GM12875 (cell line): ENCODE measurements at regions not wholly inside any gene's neighbourhood (a gene's known extent, or its start where the extent isn't known, plus 50 kb on each side); places are given as distances from the start of the nearest gene placed in this dataset.

ENCODE experiments used
- H3K4me3 ChIP-seq: one replicate; pipeline ENCODE4 v1.5.1; 2011; ENCODE audit warnings: low read depth, low read length, control low read depth
- TF ChIP-seq, protein P1 (sequence below): IDR thresholded peaks from 2 replicates; pipeline ENCODE4 v1.5.1; 2011; ENCODE audit warnings: low read depth, mild to moderate bottlenecking, control low read depth, inconsistent platforms, low read length, moderate library complexity, borderline replicate concordance; ENCODE audit not compliant: insufficient read depth

DNA sequence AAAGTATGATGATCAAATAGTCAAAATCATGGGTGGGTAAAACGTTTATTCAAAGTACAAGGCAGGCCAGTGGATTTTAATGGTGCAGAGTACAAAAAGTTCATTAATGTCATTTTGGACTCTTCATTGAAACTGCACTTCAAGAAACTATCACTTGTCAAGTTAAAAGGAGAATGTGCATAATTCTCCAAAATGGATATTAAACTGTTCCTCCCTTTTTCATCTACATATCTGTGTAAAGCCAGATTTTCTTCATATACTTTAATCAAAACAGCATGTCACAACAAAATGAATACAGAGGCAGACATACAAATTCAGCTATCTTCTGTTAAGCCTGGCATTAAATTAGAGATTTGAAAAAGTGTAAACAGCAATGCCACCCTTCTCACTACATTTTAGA lies 401.6 kb downstream of the NR2F1-AS1 start:
- H3K4me3 ChIP-seq: no peak overlapping the region
- TF ChIP-seq, protein P1, sequence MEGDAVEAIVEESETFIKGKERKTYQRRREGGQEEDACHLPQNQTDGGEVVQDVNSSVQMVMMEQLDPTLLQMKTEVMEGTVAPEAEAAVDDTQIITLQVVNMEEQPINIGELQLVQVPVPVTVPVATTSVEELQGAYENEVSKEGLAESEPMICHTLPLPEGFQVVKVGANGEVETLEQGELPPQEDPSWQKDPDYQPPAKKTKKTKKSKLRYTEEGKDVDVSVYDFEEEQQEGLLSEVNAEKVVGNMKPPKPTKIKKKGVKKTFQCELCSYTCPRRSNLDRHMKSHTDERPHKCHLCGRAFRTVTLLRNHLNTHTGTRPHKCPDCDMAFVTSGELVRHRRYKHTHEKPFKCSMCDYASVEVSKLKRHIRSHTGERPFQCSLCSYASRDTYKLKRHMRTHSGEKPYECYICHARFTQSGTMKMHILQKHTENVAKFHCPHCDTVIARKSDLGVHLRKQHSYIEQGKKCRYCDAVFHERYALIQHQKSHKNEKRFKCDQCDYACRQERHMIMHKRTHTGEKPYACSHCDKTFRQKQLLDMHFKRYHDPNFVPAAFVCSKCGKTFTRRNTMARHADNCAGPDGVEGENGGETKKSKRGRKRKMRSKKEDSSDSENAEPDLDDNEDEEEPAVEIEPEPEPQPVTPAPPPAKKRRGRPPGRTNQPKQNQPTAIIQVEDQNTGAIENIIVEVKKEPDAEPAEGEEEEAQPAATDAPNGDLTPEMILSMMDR: no peak

DNA sequence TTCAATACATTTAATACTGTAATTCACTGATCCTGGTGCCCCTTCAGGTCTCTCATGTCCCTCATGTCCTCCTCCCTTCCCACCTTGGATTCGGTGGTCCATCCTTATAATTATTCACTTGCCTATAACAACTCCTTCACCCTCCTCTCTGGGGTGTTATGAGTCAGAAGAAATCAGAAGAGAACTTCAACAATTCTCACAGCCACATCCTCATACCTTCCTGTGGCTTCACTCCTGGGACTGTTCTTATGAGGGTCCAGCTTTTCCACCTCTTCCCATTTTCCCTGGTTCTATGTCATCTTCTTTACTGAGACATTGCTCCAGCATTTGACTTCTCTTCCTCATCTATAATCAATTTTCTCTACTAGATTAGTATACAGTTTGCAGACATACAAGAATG lies 406.1 kb downstream of the NR2F1-AS1 start:
- TF ChIP-seq, protein P1: no peak

DNA sequence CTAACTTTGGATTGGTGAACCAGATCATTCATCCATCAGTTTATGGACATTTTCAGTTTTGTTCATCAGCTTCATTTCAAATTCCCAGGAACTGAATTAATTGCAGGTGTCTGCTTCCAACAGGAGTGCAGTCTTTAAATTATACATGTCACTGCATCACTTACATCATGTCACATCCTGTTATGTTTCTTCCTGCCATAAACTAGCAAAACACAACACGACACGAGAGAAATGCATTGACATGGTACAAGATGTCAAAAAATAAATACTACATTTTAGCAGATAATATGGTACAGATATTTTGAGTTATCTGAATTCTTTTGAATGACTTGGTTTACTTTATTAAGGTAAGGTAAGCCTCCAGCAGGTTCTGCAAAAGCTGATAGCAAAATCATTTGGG lies 415.5 kb downstream of the NR2F1-AS1 start:
- TF ChIP-seq, protein P1: no peak
- no peak overlapping the region for H3K4me3 ChIP-seq

More for the DNA sequence above, 406.1 kb downstream of the NR2F1-AS1 start:
- no peak overlapping the region for H3K4me3 ChIP-seq

DNA sequence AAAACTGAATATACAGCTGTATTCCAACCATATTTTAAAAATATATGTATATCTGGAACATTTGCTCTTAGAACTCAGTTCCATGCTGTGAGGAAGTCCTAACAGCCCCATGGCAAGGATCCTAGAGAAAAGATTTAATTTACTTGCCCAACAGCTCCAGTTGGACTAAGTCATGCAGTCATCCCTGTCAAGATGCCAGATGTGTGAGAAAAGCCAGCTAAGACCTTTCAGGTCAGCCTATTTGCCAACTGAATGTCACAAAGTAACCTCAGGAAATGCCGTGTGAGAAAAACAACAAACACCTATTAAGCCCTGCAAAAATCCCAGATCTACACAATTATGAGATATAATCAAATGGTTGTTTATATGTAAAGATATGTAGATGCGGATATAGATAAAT lies 416.3 kb downstream of the NR2F1-AS1 start:
- TF ChIP-seq, protein P1: no peak
- H3K4me3 ChIP-seq: no peak overlapping the region

DNA sequence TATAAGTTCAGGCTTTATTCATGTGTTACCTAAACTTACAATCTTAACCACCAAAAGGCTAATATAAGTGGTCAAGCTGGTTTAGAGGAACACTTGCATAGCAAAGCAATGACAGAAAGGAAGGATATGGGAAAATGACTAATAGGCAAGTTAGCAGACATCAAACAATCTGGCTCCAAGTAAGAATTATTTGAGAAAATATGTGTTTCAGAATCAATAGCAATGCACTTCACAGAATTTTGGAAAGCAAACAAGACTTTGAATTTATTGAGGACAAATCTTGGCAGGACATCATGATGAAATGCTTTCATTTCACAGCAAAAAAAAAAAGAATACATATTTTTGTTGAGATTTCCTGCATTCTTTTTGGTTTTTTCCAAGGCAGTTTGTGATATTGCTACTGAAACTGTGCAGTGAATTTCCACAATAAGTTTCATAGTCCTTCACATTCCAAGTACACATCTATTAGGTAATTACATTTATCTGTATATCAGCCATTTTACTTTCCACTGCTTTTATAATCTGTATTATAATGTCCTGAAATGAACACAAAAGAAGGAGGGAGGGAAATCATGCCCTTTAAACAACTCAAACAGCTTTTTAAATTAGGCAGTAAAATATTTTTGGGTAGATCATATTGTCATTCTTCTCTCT lies 417.9 kb downstream of the NR2F1-AS1 start:
- H3K4me3 ChIP-seq: no peak overlapping the region
- TF ChIP-seq, protein P1: no peak

DNA sequence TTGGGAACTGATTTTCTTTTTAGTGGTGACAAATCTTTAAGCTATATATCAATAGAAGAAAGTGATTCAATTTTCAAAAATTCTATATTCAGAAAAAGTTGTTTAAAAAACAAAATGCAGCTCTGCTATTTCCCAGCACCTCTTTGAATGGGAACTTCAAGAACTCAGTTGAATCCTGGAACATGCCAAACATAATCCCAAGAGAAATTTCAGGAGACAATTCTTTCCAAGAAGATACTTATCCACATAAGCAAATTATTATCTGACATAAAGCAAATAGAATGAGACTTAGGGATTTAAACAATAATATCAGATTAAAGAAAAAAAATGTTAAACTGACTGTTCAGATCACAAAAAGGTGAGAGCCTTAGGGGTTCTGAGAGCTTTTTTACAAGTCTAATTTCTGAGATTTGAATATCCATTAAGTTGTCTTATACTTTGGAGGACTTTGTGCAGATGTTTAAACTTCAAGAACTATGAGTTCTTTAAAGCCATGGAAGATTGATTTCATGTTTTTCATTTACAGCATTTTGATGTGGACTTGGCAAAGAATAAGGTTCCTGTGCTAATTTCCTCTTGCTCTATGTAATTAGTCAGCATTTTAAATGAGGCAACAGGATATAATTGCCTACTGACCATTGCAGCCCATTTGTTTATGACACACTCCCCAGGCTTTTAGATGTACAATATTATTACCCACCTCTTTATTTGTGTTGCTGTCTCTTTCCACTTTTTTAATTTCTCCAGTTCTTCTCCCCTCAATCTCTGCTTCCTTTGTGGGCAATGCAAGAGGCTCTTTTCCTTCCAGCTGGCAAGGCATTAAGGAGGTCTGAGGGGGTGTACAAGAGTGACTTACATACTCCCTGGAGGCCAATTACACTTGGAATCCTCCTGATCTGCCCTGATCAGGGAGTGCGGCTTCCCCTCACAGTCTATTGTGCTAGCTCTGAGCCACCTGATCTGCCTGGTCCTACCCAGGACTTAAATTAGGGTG lies 419.1 kb downstream of the NR2F1-AS1 start:
- no peak overlapping the region for H3K4me3 ChIP-seq
- TF ChIP-seq, protein P1: no peak
